Panc1 (cell line): ENCODE measurements at regions not wholly inside any gene's neighbourhood (a gene's known extent, or its start where the extent isn't known, plus 50 kb on each side); places are given as distances from the start of the nearest gene placed in this dataset.

ENCODE experiments used
- ATAC-seq: fragments of 200-7000 bp; cut with Tn5 transposase; 2 replicates; pipeline ENCODE4 v1.9.1; 2020; ENCODE audit warnings: mild to moderate bottlenecking, moderate library complexity
- BruUV-seq: library from RNA; stranded (reverse); fragments of 400-500 nt; replicated peaks from 2 replicates; lab custom pipeline; 2021; lab: Mats Ljungman, UMichigan
- CTCF ChIA-PET: fragments of 300-600 bp; sonication (Branson Sonifier 250); formaldehyde crosslinking; loops from one replicate; lab custom pipeline; 2022; ENCODE audit warnings: antibody characterized with exemption; lab: Charles Lee
- POLR2A ChIA-PET: fragments of 300-600 bp; sonication (Branson Sonifier 250); formaldehyde crosslinking; loops from one replicate; lab custom pipeline; 2022; ENCODE audit warnings: antibody characterized with exemption; lab: Charles Lee
- DNase-seq: peaks from one replicate; pipeline ENCODE4 v3.0.0-alpha.2; 2010; ENCODE audit warnings: low read depth, low spot score
- H3K27ac ChIP-seq: 2 replicates; pipeline ENCODE4 v1.5.1; 2011; ENCODE audit warnings: mild to moderate bottlenecking, low read length, inconsistent platforms
- H3K27me3 ChIP-seq: fragments of 200-500 bp; sonication (Bioruptor generic); 2 replicates; pipeline ENCODE4 v1.6.0; 2014; ENCODE audit warnings: low read length, inconsistent platforms; ENCODE audit not compliant: control insufficient read depth, insufficient read depth
- H3K36me3 ChIP-seq: fragments of 200-500 bp; sonication (Bioruptor generic); 2 replicates; pipeline ENCODE4 v1.5.1; 2014; ENCODE audit warnings: inconsistent platforms, mild to moderate bottlenecking, low read length, moderate library complexity; ENCODE audit not compliant: control insufficient read depth, insufficient read depth
- H3K4me1 ChIP-seq: 2 replicates; pipeline ENCODE4 v1.5.1; 2011; ENCODE audit warnings: inconsistent platforms, mild to moderate bottlenecking, low read length, moderate library complexity; ENCODE audit not compliant: control insufficient read depth, insufficient read depth
- H3K4me3 ChIP-seq, 2 experiments: 2 replicates each; pipeline ENCODE4 v1.5.1; 2011 to 2012; ENCODE audit warnings: low read depth in 2 of 2, low read length in 2 of 2, mild to moderate bottlenecking in 2 of 2, inconsistent platforms in 1 of 2, moderate library complexity in 1 of 2
- H3K9me3 ChIP-seq: fragments of 200-500 bp; sonication (Bioruptor generic); 2 replicates; pipeline ENCODE4 v1.5.1; 2014; ENCODE audit warnings: low read depth, mild to moderate bottlenecking, inconsistent platforms, low read length, moderate library complexity; ENCODE audit not compliant: control insufficient read depth, insufficient read depth
- POLR2AphosphoS5 ChIP-seq: IDR thresholded peaks from 2 replicates; pipeline ENCODE4 v1.6.1; 2012; ENCODE audit warnings: mild to moderate bottlenecking, low read depth, low read length, moderate library complexity
- SIN3A ChIP-seq: IDR thresholded peaks from 2 replicates; pipeline ENCODE4 v1.6.1; 2012; ENCODE audit warnings: low read depth, mild to moderate bottlenecking, low read length, moderate library complexity, borderline replicate concordance; ENCODE audit not compliant: insufficient read depth
- TCF7L2 ChIP-seq: IDR thresholded peaks from 2 replicates; pipeline ENCODE4 v1.6.1; 2011; ENCODE audit warnings: mild to moderate bottlenecking, low read depth, low read length, inconsistent platforms
- in situ Hi-C: cut with HindIII; loops from 2 replicates; pipeline ENCODE4 v1.10.0; 2016; ENCODE audit warnings: low sequenced_read_pairs, low pct_unique_long_range_greater_than_20kb
- intact Hi-C: fragments of 100-400 bp; cut with micrococcal nuclease; formaldehyde crosslinking; loops from one replicate; pipeline ENCODE4 v1.10.0; 2022; ENCODE audit not compliant: unreplicated experiment
- TF ChIP-seq, protein P1 (sequence below), 2 experiments: IDR thresholded peaks; 2 replicates each; pipeline ENCODE4 v1.6.1; 2011 to 2012; ENCODE audit warnings: low read depth in 2 of 2, control low read depth in 1 of 2, low read length in 1 of 2, mild to moderate bottlenecking in 1 of 2, moderate library complexity in 1 of 2; ENCODE audit not compliant: insufficient read depth in 1 of 2
- TF ChIP-seq, protein P2 (sequence below): fragments of 450-650 bp; IDR thresholded peaks from 2 replicates; pipeline ENCODE4 v1.5.1; 2017; ENCODE audit warnings: mild to moderate bottlenecking

DNA sequence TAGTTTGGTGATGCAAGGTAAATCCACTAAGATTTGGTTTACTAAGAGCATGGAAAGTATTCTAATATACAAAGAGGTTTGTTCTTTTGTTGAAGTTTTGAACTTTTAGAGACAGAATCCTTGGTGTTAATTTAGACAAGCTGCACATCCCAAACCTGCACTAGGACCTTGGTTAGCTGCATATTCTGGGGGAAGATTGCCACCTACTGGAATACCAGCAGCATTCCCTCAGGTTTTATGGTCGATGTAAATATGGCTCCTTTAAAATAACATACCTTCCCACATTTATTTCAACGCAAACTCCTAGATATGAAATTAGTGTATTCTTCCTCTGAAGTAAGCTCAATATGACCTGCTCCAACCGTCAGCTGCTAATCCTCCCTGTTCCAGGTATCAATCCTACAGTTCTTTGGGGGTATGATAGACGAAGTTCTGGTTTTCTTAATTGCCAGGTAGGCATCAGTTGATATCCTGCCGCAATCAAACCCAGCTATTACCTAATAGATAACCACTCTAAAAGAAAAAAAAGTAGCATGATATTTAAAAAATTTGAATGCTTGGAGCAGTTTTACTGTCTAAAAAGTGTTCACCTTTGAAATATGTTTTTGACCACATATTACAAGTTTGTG, 624.1 kb downstream of the ISL1 start:
- in situ Hi-C loops, result no loop called here
- TF ChIP-seq, protein P1, sequence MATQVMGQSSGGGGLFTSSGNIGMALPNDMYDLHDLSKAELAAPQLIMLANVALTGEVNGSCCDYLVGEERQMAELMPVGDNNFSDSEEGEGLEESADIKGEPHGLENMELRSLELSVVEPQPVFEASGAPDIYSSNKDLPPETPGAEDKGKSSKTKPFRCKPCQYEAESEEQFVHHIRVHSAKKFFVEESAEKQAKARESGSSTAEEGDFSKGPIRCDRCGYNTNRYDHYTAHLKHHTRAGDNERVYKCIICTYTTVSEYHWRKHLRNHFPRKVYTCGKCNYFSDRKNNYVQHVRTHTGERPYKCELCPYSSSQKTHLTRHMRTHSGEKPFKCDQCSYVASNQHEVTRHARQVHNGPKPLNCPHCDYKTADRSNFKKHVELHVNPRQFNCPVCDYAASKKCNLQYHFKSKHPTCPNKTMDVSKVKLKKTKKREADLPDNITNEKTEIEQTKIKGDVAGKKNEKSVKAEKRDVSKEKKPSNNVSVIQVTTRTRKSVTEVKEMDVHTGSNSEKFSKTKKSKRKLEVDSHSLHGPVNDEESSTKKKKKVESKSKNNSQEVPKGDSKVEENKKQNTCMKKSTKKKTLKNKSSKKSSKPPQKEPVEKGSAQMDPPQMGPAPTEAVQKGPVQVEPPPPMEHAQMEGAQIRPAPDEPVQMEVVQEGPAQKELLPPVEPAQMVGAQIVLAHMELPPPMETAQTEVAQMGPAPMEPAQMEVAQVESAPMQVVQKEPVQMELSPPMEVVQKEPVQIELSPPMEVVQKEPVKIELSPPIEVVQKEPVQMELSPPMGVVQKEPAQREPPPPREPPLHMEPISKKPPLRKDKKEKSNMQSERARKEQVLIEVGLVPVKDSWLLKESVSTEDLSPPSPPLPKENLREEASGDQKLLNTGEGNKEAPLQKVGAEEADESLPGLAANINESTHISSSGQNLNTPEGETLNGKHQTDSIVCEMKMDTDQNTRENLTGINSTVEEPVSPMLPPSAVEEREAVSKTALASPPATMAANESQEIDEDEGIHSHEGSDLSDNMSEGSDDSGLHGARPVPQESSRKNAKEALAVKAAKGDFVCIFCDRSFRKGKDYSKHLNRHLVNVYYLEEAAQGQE (IDR thresholded peaks at IDR 0.05; ENCODE audit: insufficient read depth in 1 of 2, low read depth in 2 of 2, low read length in 1 of 2), result no peak
- TF ChIP-seq SIN3A (no peak), POLR2AphosphoS5 (no peak), TCF7L2 (no peak)
- TF ChIP-seq, protein P2, sequence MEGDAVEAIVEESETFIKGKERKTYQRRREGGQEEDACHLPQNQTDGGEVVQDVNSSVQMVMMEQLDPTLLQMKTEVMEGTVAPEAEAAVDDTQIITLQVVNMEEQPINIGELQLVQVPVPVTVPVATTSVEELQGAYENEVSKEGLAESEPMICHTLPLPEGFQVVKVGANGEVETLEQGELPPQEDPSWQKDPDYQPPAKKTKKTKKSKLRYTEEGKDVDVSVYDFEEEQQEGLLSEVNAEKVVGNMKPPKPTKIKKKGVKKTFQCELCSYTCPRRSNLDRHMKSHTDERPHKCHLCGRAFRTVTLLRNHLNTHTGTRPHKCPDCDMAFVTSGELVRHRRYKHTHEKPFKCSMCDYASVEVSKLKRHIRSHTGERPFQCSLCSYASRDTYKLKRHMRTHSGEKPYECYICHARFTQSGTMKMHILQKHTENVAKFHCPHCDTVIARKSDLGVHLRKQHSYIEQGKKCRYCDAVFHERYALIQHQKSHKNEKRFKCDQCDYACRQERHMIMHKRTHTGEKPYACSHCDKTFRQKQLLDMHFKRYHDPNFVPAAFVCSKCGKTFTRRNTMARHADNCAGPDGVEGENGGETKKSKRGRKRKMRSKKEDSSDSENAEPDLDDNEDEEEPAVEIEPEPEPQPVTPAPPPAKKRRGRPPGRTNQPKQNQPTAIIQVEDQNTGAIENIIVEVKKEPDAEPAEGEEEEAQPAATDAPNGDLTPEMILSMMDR, result peak; percentile 70
- no peaks in the 10 kb centered on the region for H3K27me3 ChIP-seq
- peak; percentile 88; the same call in 1 of the 2 replicates for ATAC-seq
- intact Hi-C loops, result loop anchor here (1.0 to 10.0 kb wide), 3 partner anchors 347 to 1044 kb away; no protein-coding TSS in a partner anchor
- H3K36me3 ChIP-seq, result no peaks in the 10 kb centered on the region
- ChIA-PET POLR2A (no interaction called here), CTCF (interaction anchor here (1.9 kb wide), 1 partner anchor 1044 kb away, joined by 14 read pairs; no protein-coding TSS in a partner anchor)
- no peaks in the 10 kb centered on the region for H3K9me3 ChIP-seq
- BruUV-seq, result no TSS peak
- no peaks in the 10 kb centered on the region for H3K4me1 ChIP-seq
- DNase-seq, result peak; percentile 39
- H3K27ac ChIP-seq, result no peak overlapping the region
- H3K4me3 ChIP-seq, result no peak overlapping the region

DNA sequence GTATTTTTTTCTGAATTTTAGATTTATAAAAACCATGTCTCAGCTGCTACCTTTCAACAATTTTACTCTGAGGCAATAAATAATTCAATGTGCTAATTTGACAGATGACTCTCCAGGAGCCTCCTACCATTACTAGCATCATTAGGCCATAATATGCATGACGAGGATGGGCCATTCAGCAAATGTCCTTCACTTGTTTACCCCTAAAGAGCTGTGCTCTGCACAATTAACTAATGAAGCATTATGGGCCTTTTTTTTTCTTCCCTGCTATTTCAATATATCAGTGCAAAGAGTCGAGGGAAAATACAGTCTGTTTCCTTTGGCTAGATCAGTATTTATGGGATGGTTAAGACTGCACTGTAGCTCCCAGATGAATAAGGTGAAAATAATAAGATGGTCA, 627.2 kb downstream of the ISL1 start:
- H3K36me3 ChIP-seq, result no peaks in the 10 kb centered on the region
- H3K27ac ChIP-seq, result no peak overlapping the region
- in situ Hi-C loops, result no loop called here
- POLR2A ChIA-PET, result no interaction called here
- DNase-seq, result no peak
- H3K4me1 ChIP-seq, result no peaks in the 10 kb centered on the region
- TF ChIP-seq SIN3A (no peak), POLR2AphosphoS5 (no peak), TCF7L2 (no peak)
- TF ChIP-seq, protein P1 (IDR thresholded peaks at IDR 0.05; ENCODE audit: insufficient read depth in 1 of 2, low read depth in 2 of 2, low read length in 1 of 2), result no peak
- TF ChIP-seq, protein P2, result no peak
- H3K9me3 ChIP-seq, result no peaks in the 10 kb centered on the region
- BruUV-seq, result no TSS peak
- intact Hi-C loops, result no loop called here
- no peaks in the 10 kb centered on the region for H3K27me3 ChIP-seq
- CTCF ChIA-PET, result no interaction called here
- no peak overlapping the region for H3K4me3 ChIP-seq
- no peak for ATAC-seq
